Jurkat, Clone E6-1 (cell line): ENCODE measurements at regions not wholly inside any gene's neighbourhood (a gene's known extent, or its start where the extent isn't known, plus 50 kb on each side); places are given as distances from the start of the nearest gene placed in this dataset.

Source experiments
- DNase-seq: peaks from one replicate; pipeline ENCODE4 v3.0.0-alpha.2; 2011; ENCODE audit warnings: low read depth, low spot score
- H3K4me3 ChIP-seq: 2 replicates; pipeline ENCODE4 v1.5.1; 2011; ENCODE audit warnings: mild to moderate bottlenecking, low read length, control low read depth, moderate library complexity

GRCh38 chr19:30320466-30320865, 51.7 kb upstream of the ZNF536 start:
- no peak overlapping the region for H3K4me3 ChIP-seq

GRCh38 chr19:30320916-30321315, 51.3 kb upstream of the ZNF536 start:
- H3K4me3 ChIP-seq = no peak overlapping the region
- DNase-seq = no peak

More at GRCh38 chr19:30320466-30320865, 51.7 kb upstream of the ZNF536 start:
- DNase-seq = no peak
